Lower lobe of right lung (tissue), 2 donors: ENCODE measurements at regions not wholly inside any gene's neighbourhood (a gene's known extent, or its start where the extent isn't known, plus 50 kb on each side); places are given as distances from the start of the nearest gene placed in this dataset.

Experiments used
- ATAC-seq, 2 donors: fragments of 200-7000 bp; cut with Tn5 transposase; one replicate each; pipeline ENCODE4 v1.9.1; 2020 to 2022; ENCODE audit warnings: mild to moderate bottlenecking in 2 of 2, moderate library complexity in 2 of 2
- DNase-seq: peaks from one replicate; pipeline ENCODE4 v3.0.0-alpha.2; 2020
- H3K27ac ChIP-seq: fragments of 200-600 bp; one replicate; pipeline ENCODE4 v1.8.0; 2022
- H3K27me3 ChIP-seq: fragments of 200-600 bp; one replicate; pipeline ENCODE4 v1.8.0; 2022; ENCODE audit warnings: low read depth
- H3K36me3 ChIP-seq: fragments of 200-600 bp; one replicate; pipeline ENCODE4 v1.8.0; 2022; ENCODE audit warnings: mild to moderate bottlenecking
- H3K4me1 ChIP-seq: fragments of 200-600 bp; one replicate; pipeline ENCODE4 v1.8.0; 2022
- H3K4me3 ChIP-seq: fragments of 200-600 bp; one replicate; pipeline ENCODE4 v1.8.0; 2022; ENCODE audit warnings: mild to moderate bottlenecking
- H3K9me3 ChIP-seq: fragments of 200-600 bp; one replicate; pipeline ENCODE4 v1.8.0; 2022
- intact Hi-C: fragments of 100-400 bp; cut with DNase I; formaldehyde crosslinking; loops from one replicate; pipeline ENCODE4 v1.11.0; 2022
- TF ChIP-seq, protein P1 (sequence below): fragments of 200-600 bp; IDR thresholded peaks from one replicate; pipeline ENCODE4 v1.8.0; 2022; ENCODE audit warnings: antibody characterized with exemption, mild to moderate bottlenecking
- donor health status: DM: no; HTN: yes; CAD: no; lungs with severe emphysema.

- H3K4me3 ChIP-seq = no peak overlapping the region
- no peaks in the 10 kb centered on the region for H3K9me3 ChIP-seq
- intact Hi-C loops = no loop called here
- no peaks in the 10 kb centered on the region for H3K4me1 ChIP-seq
- TF ChIP-seq, protein P1, sequence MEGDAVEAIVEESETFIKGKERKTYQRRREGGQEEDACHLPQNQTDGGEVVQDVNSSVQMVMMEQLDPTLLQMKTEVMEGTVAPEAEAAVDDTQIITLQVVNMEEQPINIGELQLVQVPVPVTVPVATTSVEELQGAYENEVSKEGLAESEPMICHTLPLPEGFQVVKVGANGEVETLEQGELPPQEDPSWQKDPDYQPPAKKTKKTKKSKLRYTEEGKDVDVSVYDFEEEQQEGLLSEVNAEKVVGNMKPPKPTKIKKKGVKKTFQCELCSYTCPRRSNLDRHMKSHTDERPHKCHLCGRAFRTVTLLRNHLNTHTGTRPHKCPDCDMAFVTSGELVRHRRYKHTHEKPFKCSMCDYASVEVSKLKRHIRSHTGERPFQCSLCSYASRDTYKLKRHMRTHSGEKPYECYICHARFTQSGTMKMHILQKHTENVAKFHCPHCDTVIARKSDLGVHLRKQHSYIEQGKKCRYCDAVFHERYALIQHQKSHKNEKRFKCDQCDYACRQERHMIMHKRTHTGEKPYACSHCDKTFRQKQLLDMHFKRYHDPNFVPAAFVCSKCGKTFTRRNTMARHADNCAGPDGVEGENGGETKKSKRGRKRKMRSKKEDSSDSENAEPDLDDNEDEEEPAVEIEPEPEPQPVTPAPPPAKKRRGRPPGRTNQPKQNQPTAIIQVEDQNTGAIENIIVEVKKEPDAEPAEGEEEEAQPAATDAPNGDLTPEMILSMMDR = no peak
- no peak overlapping the region for H3K27ac ChIP-seq
- no peaks in the 10 kb centered on the region for H3K27me3 ChIP-seq
- no peak for DNase-seq
- no peaks in the 10 kb centered on the region for H3K36me3 ChIP-seq
- no peak for ATAC-seq
Measured at GRCh38 chr16:7057458-7057857, 275.2 kb upstream of the RBFOX1 start.

GRCh38 chr16:7055443-7055842 lies 277.2 kb upstream of the RBFOX1 start:
- no peaks in the 10 kb centered on the region for H3K36me3 ChIP-seq
- ATAC-seq = no peak
- H3K9me3 ChIP-seq = no peaks in the 10 kb centered on the region
- H3K4me1 ChIP-seq = no peaks in the 10 kb centered on the region
- H3K27me3 ChIP-seq = no peaks in the 10 kb centered on the region
- intact Hi-C loops = no loop called here
- H3K4me3 ChIP-seq = no peak overlapping the region
- H3K27ac ChIP-seq = no peak overlapping the region
- TF ChIP-seq, protein P1 = no peak
- no peak for DNase-seq

DNA sequence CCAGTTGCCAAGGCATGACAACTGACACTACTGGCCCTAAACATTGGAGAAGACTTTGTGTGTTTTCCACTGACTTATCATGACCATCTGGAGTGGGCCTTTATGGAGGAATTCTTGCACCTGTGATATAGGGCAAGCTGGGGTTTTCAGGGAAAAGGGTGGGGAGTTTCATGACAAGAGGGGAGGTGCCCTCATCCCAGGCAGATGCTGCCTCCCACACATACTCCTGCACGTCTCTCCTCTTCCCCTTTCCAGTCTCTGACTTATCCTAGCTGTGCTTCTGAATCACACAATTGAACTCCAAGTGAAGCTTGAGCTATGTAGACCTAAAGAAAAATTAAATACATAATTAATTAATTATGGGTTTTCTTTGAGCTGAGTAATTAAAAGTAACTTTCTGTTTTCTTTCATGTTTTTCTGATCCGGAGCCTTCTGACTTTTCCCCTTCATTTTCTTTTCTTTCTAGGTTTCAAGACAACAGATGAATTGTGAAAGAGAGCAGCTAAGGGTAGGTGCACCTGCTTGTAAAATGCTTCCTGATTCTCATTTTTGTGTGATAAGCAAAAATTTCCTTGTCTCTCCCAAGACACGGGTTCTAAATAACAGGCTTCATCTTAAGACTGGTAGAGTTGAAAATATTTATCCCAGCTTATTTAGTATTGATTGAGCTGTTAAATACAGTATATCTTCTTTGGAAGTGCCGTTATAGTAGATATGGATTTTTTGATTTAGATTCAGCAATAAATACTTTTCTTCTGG lies 280.9 kb upstream of the RBFOX1 start:
- no peak for DNase-seq
- TF ChIP-seq, protein P1 = no peak
- no peaks in the 10 kb centered on the region for H3K9me3 ChIP-seq

DNA sequence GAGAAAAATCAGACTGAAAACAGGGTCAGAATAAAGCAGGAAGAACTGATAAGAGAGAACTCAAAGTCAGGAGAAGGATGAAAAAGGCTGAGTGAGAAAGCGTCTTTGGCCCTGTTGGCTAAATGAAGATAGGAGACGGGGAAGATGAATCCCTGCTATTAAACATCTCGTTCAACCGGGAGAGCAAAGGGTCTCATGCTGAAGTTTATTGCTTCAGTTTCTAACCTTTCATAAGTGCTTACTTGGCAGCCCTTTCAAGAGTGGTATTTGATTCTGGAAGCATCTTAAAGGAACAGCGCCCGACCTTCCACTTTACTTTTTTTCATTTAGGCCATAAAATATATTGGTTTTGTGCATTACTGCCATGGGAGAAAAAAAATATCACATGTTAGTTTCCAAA lies 288.3 kb upstream of the RBFOX1 start:
- Histone ChIP-seq H3K9me3 (no peaks in the 10 kb centered on the region), H3K27ac (no peak overlapping the region), H3K27me3 (no peaks in the 10 kb centered on the region), H3K36me3 (no peaks in the 10 kb centered on the region), H3K4me3 (no peak overlapping the region), H3K4me1 (no peaks in the 10 kb centered on the region)
- intact Hi-C loops = no loop called here
- DNase-seq = no peak
- TF ChIP-seq, protein P1 = no peak
- ATAC-seq = no peak

More for the DNA sequence above, 280.9 kb upstream of the RBFOX1 start:
- Histone ChIP-seq H3K27me3 (no peaks in the 10 kb centered on the region), H3K27ac (no peak overlapping the region), H3K36me3 (no peaks in the 10 kb centered on the region), H3K4me1 (no peaks in the 10 kb centered on the region), H3K4me3 (no peak overlapping the region)
- intact Hi-C loops = no loop called here
- no peak for ATAC-seq

- H3K4me3 ChIP-seq = no peak overlapping the region
- no peak for ATAC-seq
Measured at GRCh38 chr16:7038475-7038874, 294.2 kb upstream of the RBFOX1 start.

More at GRCh38 chr16:7038475-7038874, 294.2 kb upstream of the RBFOX1 start:
- intact Hi-C loops = no loop called here
- TF ChIP-seq, protein P1 = no peak
- no peaks in the 10 kb centered on the region for H3K9me3 ChIP-seq
- no peaks in the 10 kb centered on the region for H3K4me1 ChIP-seq
- H3K27ac ChIP-seq = no peak overlapping the region
- no peaks in the 10 kb centered on the region for H3K27me3 ChIP-seq
- no peaks in the 10 kb centered on the region for H3K36me3 ChIP-seq
- no peak for DNase-seq
